ENCODE measurements at regions not wholly inside any gene's neighbourhood (a gene's known extent, or its start where the extent isn't known, plus 50 kb on each side); places are given as distances from the start of the nearest gene placed in this dataset.

GRCh38 chr2:128395640-128396499 lies 77.2 kb upstream of the HS6ST1 start:
- TF ChIP-seq EZH2phosphoT487 (IDR thresholded peaks at IDR 0.05; ENCODE audit: borderline replicate concordance, low read length): no peak
- TF ChIP-seq, protein P1, sequence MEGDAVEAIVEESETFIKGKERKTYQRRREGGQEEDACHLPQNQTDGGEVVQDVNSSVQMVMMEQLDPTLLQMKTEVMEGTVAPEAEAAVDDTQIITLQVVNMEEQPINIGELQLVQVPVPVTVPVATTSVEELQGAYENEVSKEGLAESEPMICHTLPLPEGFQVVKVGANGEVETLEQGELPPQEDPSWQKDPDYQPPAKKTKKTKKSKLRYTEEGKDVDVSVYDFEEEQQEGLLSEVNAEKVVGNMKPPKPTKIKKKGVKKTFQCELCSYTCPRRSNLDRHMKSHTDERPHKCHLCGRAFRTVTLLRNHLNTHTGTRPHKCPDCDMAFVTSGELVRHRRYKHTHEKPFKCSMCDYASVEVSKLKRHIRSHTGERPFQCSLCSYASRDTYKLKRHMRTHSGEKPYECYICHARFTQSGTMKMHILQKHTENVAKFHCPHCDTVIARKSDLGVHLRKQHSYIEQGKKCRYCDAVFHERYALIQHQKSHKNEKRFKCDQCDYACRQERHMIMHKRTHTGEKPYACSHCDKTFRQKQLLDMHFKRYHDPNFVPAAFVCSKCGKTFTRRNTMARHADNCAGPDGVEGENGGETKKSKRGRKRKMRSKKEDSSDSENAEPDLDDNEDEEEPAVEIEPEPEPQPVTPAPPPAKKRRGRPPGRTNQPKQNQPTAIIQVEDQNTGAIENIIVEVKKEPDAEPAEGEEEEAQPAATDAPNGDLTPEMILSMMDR (IDR thresholded peaks at IDR 0.05; ENCODE audit: low read depth, low read length, poor library complexity, severe bottlenecking): no peak
- Histone ChIP-seq H3K4me1 (ENCODE audit: control insufficient read depth, low read length) (no peaks in the 10 kb centered on the region), H3K4me3 (ENCODE audit: low read length) (no peak overlapping the region), H3K27me3 (ENCODE audit: control insufficient read depth, low read length) (no peaks in the 10 kb centered on the region), H3K36me3 (ENCODE audit: control insufficient read depth, low read length) (no peaks in the 10 kb centered on the region), H3K4me2 (ENCODE audit: low read length) (no peak overlapping the region), H3K9me2 (replicated peaks; ENCODE audit: control insufficient read depth, low read length) (no peaks in the 10 kb centered on the region), H4K20me1 (ENCODE audit: control insufficient read depth, insufficient read depth, low read depth, low read length) (no peaks in the 10 kb centered on the region), H3K27ac (ENCODE audit: low read depth, low read length) (no peak overlapping the region), H3K9me3 (ENCODE audit: control insufficient read depth, insufficient read depth, low read length) (no peaks in the 10 kb centered on the region), H3F3A (ENCODE audit: control insufficient read depth, insufficient read depth) (no peaks in the 10 kb centered on the region), H3K79me2 (ENCODE audit: control insufficient read depth, low read length) (no peaks in the 10 kb centered on the region)

DNA sequence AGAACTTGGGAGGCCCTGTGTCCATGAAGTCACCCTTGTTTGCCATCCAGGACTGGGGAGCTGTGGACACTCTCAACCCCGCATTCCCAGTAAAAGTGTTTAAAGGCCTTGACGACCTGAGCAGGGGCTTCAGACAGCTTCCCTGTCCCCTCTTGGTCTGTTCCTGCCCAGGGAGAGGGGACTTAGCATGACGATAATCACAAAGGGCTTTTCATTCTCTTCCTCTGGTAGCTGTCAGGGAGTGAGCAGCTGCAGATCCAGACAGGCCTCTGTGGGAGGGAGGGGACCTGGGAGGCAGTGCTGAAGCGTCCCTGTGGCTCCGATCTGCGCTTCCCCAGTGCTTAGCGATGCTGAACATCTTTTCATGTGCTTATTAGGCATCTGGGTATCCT lies 77.8 kb upstream of the HS6ST1 start:
- Histone ChIP-seq H3K79me2 (ENCODE audit: control insufficient read depth, low read length) (no peaks in the 10 kb centered on the region), H3K9me3 (ENCODE audit: control insufficient read depth, insufficient read depth, low read length) (no peaks in the 10 kb centered on the region), H3F3A (ENCODE audit: control insufficient read depth, insufficient read depth) (no peaks in the 10 kb centered on the region), H3K4me1 (ENCODE audit: control insufficient read depth, low read length) (no peaks in the 10 kb centered on the region), H3K36me3 (ENCODE audit: control insufficient read depth, low read length) (no peaks in the 10 kb centered on the region), H3K4me2 (ENCODE audit: low read length) (no peak overlapping the region), H3K9me2 (replicated peaks; ENCODE audit: control insufficient read depth, low read length) (no peaks in the 10 kb centered on the region), H3K27me3 (ENCODE audit: control insufficient read depth, low read length) (no peaks in the 10 kb centered on the region), H4K20me1 (ENCODE audit: control insufficient read depth, insufficient read depth, low read depth, low read length) (no peaks in the 10 kb centered on the region), H3K4me3 (ENCODE audit: low read length) (no peak overlapping the region), H3K27ac (ENCODE audit: low read depth, low read length) (no peak overlapping the region)
- no peak for TF ChIP-seq EZH2phosphoT487 (IDR thresholded peaks at IDR 0.05; ENCODE audit: borderline replicate concordance, low read length)
- TF ChIP-seq, protein P1 (IDR thresholded peaks at IDR 0.05; ENCODE audit: low read depth, low read length, poor library complexity, severe bottlenecking): no peak

GRCh38 chr2:128396946-128397345 lies 78.3 kb upstream of the HS6ST1 start:
- H3K27me3 ChIP-seq (ENCODE audit: control insufficient read depth, low read length): no peaks in the 10 kb centered on the region

More at GRCh38 chr2:128396946-128397345, 78.3 kb upstream of the HS6ST1 start:
- no peaks in the 10 kb centered on the region for H3K4me1 ChIP-seq (ENCODE audit: control insufficient read depth, low read length)
- H3K4me2 ChIP-seq (ENCODE audit: low read length): no peak overlapping the region
- no peaks in the 10 kb centered on the region for H3F3A ChIP-seq (ENCODE audit: control insufficient read depth, insufficient read depth)
- no peaks in the 10 kb centered on the region for H3K9me2 ChIP-seq (replicated peaks; ENCODE audit: control insufficient read depth, low read length)
- H3K36me3 ChIP-seq (ENCODE audit: control insufficient read depth, low read length): no peaks in the 10 kb centered on the region
- no peaks in the 10 kb centered on the region for H4K20me1 ChIP-seq (ENCODE audit: control insufficient read depth, insufficient read depth, low read depth, low read length)
- H3K79me2 ChIP-seq (ENCODE audit: control insufficient read depth, low read length): no peaks in the 10 kb centered on the region
- H3K9me3 ChIP-seq (ENCODE audit: control insufficient read depth, insufficient read depth, low read length): no peaks in the 10 kb centered on the region
- no peak overlapping the region for H3K27ac ChIP-seq (ENCODE audit: low read depth, low read length)
- no peak for TF ChIP-seq EZH2phosphoT487 (IDR thresholded peaks at IDR 0.05; ENCODE audit: borderline replicate concordance, low read length)
- TF ChIP-seq, protein P1 (IDR thresholded peaks at IDR 0.05; ENCODE audit: low read depth, low read length, poor library complexity, severe bottlenecking): no peak
- no peak overlapping the region for H3K4me3 ChIP-seq (ENCODE audit: low read length)

All from DOHH2 (cell line).